ENCODE measurements at regions not wholly inside any gene's neighbourhood (a gene's known extent, or its start where the extent isn't known, plus 50 kb on each side); places are given as distances from the start of the nearest gene placed in this dataset.

DNA sequence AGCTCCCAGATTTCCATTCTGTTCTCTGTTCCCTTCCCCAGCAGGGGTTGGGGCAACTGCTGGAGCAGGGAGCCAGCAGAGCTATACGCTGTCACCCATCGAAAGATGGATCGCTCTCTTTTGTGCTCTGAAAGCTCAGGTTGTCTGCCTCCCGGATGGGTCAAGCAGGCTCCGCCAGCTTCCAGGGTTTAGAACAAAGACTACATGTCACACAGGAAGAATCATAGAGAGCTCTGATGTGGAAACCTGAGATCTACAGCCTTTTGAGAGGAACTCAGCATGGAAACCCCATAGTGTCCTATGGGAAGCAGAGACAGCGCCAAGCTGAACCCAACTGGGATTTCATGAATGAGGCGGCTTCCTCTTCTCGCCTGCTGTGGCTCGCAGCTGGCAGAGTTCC, 205.4 kb downstream of the HS3ST1 start:
- TF ChIP-seq, protein P1, sequence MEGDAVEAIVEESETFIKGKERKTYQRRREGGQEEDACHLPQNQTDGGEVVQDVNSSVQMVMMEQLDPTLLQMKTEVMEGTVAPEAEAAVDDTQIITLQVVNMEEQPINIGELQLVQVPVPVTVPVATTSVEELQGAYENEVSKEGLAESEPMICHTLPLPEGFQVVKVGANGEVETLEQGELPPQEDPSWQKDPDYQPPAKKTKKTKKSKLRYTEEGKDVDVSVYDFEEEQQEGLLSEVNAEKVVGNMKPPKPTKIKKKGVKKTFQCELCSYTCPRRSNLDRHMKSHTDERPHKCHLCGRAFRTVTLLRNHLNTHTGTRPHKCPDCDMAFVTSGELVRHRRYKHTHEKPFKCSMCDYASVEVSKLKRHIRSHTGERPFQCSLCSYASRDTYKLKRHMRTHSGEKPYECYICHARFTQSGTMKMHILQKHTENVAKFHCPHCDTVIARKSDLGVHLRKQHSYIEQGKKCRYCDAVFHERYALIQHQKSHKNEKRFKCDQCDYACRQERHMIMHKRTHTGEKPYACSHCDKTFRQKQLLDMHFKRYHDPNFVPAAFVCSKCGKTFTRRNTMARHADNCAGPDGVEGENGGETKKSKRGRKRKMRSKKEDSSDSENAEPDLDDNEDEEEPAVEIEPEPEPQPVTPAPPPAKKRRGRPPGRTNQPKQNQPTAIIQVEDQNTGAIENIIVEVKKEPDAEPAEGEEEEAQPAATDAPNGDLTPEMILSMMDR (conservative IDR thresholded peaks at IDR 0.05), result no peak
- peak overlapping the region; percentile 95 for H3K27ac ChIP-seq (ENCODE audit: low read depth, low read length)
- no peak overlapping the region for H3K4me3 ChIP-seq (ENCODE audit: low read length)
- peaks cover 6% of the 10 kb centered on the region for H3K36me3 Mint-ChIP-seq (ENCODE audit: low read depth)
- peaks cover 5% of the 10 kb centered on the region for H3K9me3 Mint-ChIP-seq
- no peak overlapping the region for H3K9ac ChIP-seq (ENCODE audit: extremely low read depth, low read length, poor library complexity, severe bottlenecking)
- H3K27ac Mint-ChIP-seq, result no peak overlapping the region
- peaks cover 6% of the 10 kb centered on the region for H3K9me3 ChIP-seq (ENCODE audit: control insufficient read depth, low read length)
- peaks cover 5% of the 10 kb centered on the region for H3K4me1 ChIP-seq (ENCODE audit: control insufficient read depth, insufficient read depth, low read length)
- no peaks in the 10 kb centered on the region for H3K27me3 Mint-ChIP-seq (ENCODE audit: insufficient read depth)
- H3K4me1 Mint-ChIP-seq, result peaks cover 33% of the 10 kb centered on the region
- H3K27me3 ChIP-seq (ENCODE audit: control insufficient read depth, insufficient read depth, low read length, poor library complexity, severe bottlenecking), result no peaks in the 10 kb centered on the region
- no peaks in the 10 kb centered on the region for H3K36me3 ChIP-seq (ENCODE audit: control insufficient read depth, insufficient read depth, low read length)
- WGBS, 2 experiments (ENCODE audit: insufficient coverage in 1 of 2, insufficient read length in 1 of 2), result 55 to 85% methylated on average over 2 to 9 of the region's 9 CpGs
- no peak overlapping the region for H3K4me3 Mint-ChIP-seq
- DNase-seq, result no peak

DNA sequence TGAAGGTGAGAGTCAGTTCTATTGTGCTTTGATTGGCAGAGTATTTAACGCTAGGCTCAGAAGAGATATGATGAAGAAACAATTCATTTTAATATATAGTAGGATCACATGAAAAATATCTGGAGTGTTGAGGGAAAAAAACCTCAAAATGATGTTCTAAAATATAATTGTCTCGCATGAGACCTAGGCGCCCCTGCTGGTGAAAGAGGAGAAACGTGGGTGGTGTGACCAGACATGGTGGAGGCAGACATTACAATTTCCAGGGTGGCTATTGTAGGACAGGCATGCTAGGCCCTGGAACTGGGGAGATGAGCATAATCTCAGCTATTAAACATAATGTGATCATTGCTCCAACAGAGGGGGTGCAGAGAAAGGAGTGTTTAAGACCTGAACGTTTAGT, 210.0 kb downstream of the HS3ST1 start:
- Histone ChIP-seq H3K4me1 (ENCODE audit: control insufficient read depth, insufficient read depth, low read length) (peaks cover 5% of the 10 kb centered on the region), H3K9me3 (ENCODE audit: control insufficient read depth, low read length) (peaks cover 14% of the 10 kb centered on the region), H3K27ac (ENCODE audit: low read depth, low read length) (no peak overlapping the region), H3K36me3 (ENCODE audit: control insufficient read depth, insufficient read depth, low read length) (no peaks in the 10 kb centered on the region), H3K27me3 (ENCODE audit: control insufficient read depth, insufficient read depth, low read length, poor library complexity, severe bottlenecking) (peaks cover 7% of the 10 kb centered on the region), H3K9ac (ENCODE audit: extremely low read depth, low read length, poor library complexity, severe bottlenecking) (no peak overlapping the region), H3K4me3 (ENCODE audit: low read length) (no peak overlapping the region)
- TF ChIP-seq, protein P1 (conservative IDR thresholded peaks at IDR 0.05), result peak; percentile 59
- Mint-ChIP-seq H3K27ac (no peak overlapping the region), H3K36me3 (ENCODE audit: low read depth) (peaks cover 14% of the 10 kb centered on the region), H3K27me3 (ENCODE audit: insufficient read depth) (no peaks in the 10 kb centered on the region), H3K4me1 (peaks cover 16% of the 10 kb centered on the region), H3K9me3 (peaks cover 13% of the 10 kb centered on the region), H3K4me3 (no peak overlapping the region)
- DNase-seq, result no peak
- WGBS, 2 experiments (ENCODE audit: insufficient coverage in 1 of 2, insufficient read length in 1 of 2), result 82 to 93% methylated on average over 4 to 5 of the region's 5 CpGs

DNA sequence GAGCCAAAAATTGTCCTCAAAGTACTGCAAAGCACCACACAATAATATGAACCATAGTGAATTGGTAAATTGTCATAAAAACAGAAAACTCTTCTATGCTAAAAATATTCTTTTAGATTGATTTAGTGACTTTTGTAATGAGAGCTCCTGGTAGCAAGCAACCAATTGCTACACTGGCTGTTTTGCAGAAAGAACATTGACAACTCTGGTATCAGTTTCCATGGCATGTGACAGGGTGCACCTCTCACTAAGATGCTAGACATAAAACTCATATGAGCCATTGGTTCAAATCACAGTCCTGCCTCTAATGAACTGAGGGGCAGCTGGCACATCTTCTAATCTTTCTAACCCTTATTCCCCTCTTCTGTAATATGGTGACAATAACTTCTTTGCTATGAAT, 212.2 kb downstream of the HS3ST1 start:
- Mint-ChIP-seq H3K9me3 (peaks cover 13% of the 10 kb centered on the region), H3K27me3 (ENCODE audit: insufficient read depth) (no peaks in the 10 kb centered on the region), H3K27ac (no peak overlapping the region), H3K4me1 (peaks cover 5% of the 10 kb centered on the region), H3K4me3 (no peak overlapping the region), H3K36me3 (ENCODE audit: low read depth) (peaks cover 14% of the 10 kb centered on the region)
- Histone ChIP-seq H3K9ac (ENCODE audit: extremely low read depth, low read length, poor library complexity, severe bottlenecking) (no peak overlapping the region), H3K36me3 (ENCODE audit: control insufficient read depth, insufficient read depth, low read length) (no peaks in the 10 kb centered on the region), H3K27ac (ENCODE audit: low read depth, low read length) (no peak overlapping the region), H3K27me3 (ENCODE audit: control insufficient read depth, insufficient read depth, low read length, poor library complexity, severe bottlenecking) (peaks cover 7% of the 10 kb centered on the region), H3K4me1 (ENCODE audit: control insufficient read depth, insufficient read depth, low read length) (no peaks in the 10 kb centered on the region), H3K9me3 (ENCODE audit: control insufficient read depth, low read length) (peaks cover 14% of the 10 kb centered on the region), H3K4me3 (ENCODE audit: low read length) (no peak overlapping the region)
- DNase-seq, result no peak
- TF ChIP-seq, protein P1 (conservative IDR thresholded peaks at IDR 0.05), result no peak
